IPS-15b (cell line): ENCODE measurements at regions not wholly inside any gene's neighbourhood (a gene's known extent, or its start where the extent isn't known, plus 50 kb on each side); places are given as distances from the start of the nearest gene placed in this dataset.
"Not testable (repeated sequence)": the region's sequence is repeated elsewhere in the genome, so short reads cannot be mapped to it uniquely, and the experiment has no call there.

Experiments
- H3K27me3 ChIP-seq: one replicate; pipeline ENCODE4 v1.6.1; 2013; ENCODE audit warnings: low read length; ENCODE audit not compliant: control insufficient read depth, insufficient read depth
- H3K36me3 ChIP-seq: one replicate; pipeline ENCODE4 v1.6.1; 2013; ENCODE audit warnings: low read length; ENCODE audit not compliant: control insufficient read depth, insufficient read depth
- H3K4me1 ChIP-seq: one replicate; pipeline ENCODE4 v1.6.1; 2013; ENCODE audit warnings: mild to moderate bottlenecking, low read length; ENCODE audit not compliant: control insufficient read depth, insufficient read depth
- H3K4me3 ChIP-seq: one replicate; pipeline ENCODE4 v1.5.1; 2013; ENCODE audit warnings: low read depth, low read length
- H3K9ac ChIP-seq: one replicate; pipeline ENCODE4 v1.6.1; 2013; ENCODE audit warnings: low read depth, mild to moderate bottlenecking, low read length
- H3K9me3 ChIP-seq: one replicate; pipeline ENCODE4 v1.6.1; 2013; ENCODE audit warnings: mild to moderate bottlenecking, low read length; ENCODE audit not compliant: control insufficient read depth, insufficient read depth

- H3K9me3 ChIP-seq, result no peaks in the 10 kb centered on the region
- H3K4me1 ChIP-seq, result peaks cover 2% of the 10 kb centered on the region
- no peak overlapping the region for H3K4me3 ChIP-seq
- no peaks in the 10 kb centered on the region for H3K36me3 ChIP-seq
- H3K27me3 ChIP-seq, result no peaks in the 10 kb centered on the region
- no peak overlapping the region for H3K9ac ChIP-seq
Observed at GRCh38 chr3:107446706-107447105, 69.5 kb downstream of the CCDC54 start.

GRCh38 chr3:107450254-107450893, 72.4 kb upstream of the BBX start:
- no peaks in the 10 kb centered on the region for H3K27me3 ChIP-seq
- no peaks in the 10 kb centered on the region for H3K9me3 ChIP-seq
- H3K4me3 ChIP-seq, result no peak overlapping the region
- H3K4me1 ChIP-seq, result no peaks in the 10 kb centered on the region
- no peaks in the 10 kb centered on the region for H3K36me3 ChIP-seq
- H3K9ac ChIP-seq, result no peak overlapping the region

GRCh38 chr3:107452436-107452835, 70.3 kb upstream of the BBX start:
- H3K4me1 ChIP-seq, result no peaks in the 10 kb centered on the region
- H3K27me3 ChIP-seq, result no peaks in the 10 kb centered on the region
- H3K4me3 ChIP-seq, result no peak overlapping the region
- no peaks in the 10 kb centered on the region for H3K9me3 ChIP-seq
- no peaks in the 10 kb centered on the region for H3K36me3 ChIP-seq
- H3K9ac ChIP-seq, result no peak overlapping the region

- H3K9me3 ChIP-seq, result no peaks in the 10 kb centered on the region
- no peaks in the 10 kb centered on the region for H3K36me3 ChIP-seq
- no peak overlapping the region for H3K9ac ChIP-seq
- H3K4me3 ChIP-seq, result no peak overlapping the region
- no peaks in the 10 kb centered on the region for H3K4me1 ChIP-seq
- H3K27me3 ChIP-seq, result no peaks in the 10 kb centered on the region
Observed at GRCh38 chr3:107453504-107453903, 69.3 kb upstream of the BBX start.

- H3K36me3 ChIP-seq, result no peaks in the 10 kb centered on the region
- H3K4me1 ChIP-seq, result no peaks in the 10 kb centered on the region
- no peak overlapping the region for H3K9ac ChIP-seq
- H3K27me3 ChIP-seq, result no peaks in the 10 kb centered on the region
- H3K4me3 ChIP-seq, result no peak overlapping the region
- no peaks in the 10 kb centered on the region for H3K9me3 ChIP-seq
Observed at GRCh38 chr3:107455621-107456020, 67.1 kb upstream of the BBX start.

- no peaks in the 10 kb centered on the region for H3K9me3 ChIP-seq
- H3K9ac ChIP-seq, result no peak overlapping the region
- no peaks in the 10 kb centered on the region for H3K4me1 ChIP-seq
- H3K36me3 ChIP-seq, result no peaks in the 10 kb centered on the region
- no peak overlapping the region for H3K4me3 ChIP-seq
- H3K27me3 ChIP-seq, result no peaks in the 10 kb centered on the region
Observed at GRCh38 chr3:107456501-107456900, 66.3 kb upstream of the BBX start.

- Histone ChIP-seq H3K9me3 (no peaks in the 10 kb centered on the region), H3K9ac (no peak overlapping the region), H3K36me3 (no peaks in the 10 kb centered on the region), H3K4me1 (peaks cover 2% of the 10 kb centered on the region), H3K27me3 (no peaks in the 10 kb centered on the region), H3K4me3 (no peak overlapping the region)
Observed at GRCh38 chr3:107458871-107459270, 63.9 kb upstream of the BBX start.

- Histone ChIP-seq H3K9ac (no peak overlapping the region), H3K36me3 (no peaks in the 10 kb centered on the region), H3K9me3 (no peaks in the 10 kb centered on the region), H3K4me1 (peaks cover 2% of the 10 kb centered on the region), H3K27me3 (no peaks in the 10 kb centered on the region), H3K4me3 (no peak overlapping the region)
Observed at GRCh38 chr3:107461721-107462120, 61.0 kb upstream of the BBX start.

- Histone ChIP-seq H3K4me1 (peaks cover 2% of the 10 kb centered on the region), H3K27me3 (no peaks in the 10 kb centered on the region), H3K4me3 (no peak overlapping the region), H3K9ac (no peak overlapping the region), H3K36me3 (no peaks in the 10 kb centered on the region), H3K9me3 (no peaks in the 10 kb centered on the region)
Observed at GRCh38 chr3:107464037-107464436, 58.7 kb upstream of the BBX start.

GRCh38 chr3:107465064-107465631, 57.6 kb upstream of the BBX start:
- Histone ChIP-seq H3K4me1 (peaks cover 3% of the 10 kb centered on the region), H3K27me3 (no peaks in the 10 kb centered on the region), H3K9ac (no peak overlapping the region), H3K4me3 (no peak overlapping the region), H3K36me3 (no peaks in the 10 kb centered on the region), H3K9me3 (no peaks in the 10 kb centered on the region)

GRCh38 chr3:107468782-107469181, 54.0 kb upstream of the BBX start:
- Histone ChIP-seq H3K27me3 (no peaks in the 10 kb centered on the region), H3K9ac (no peak overlapping the region), H3K4me1 (peaks cover 3% of the 10 kb centered on the region), H3K4me3 (no peak overlapping the region), H3K36me3 (no peaks in the 10 kb centered on the region), H3K9me3 (no peaks in the 10 kb centered on the region)

GRCh38 chr3:107470496-107470895, 52.3 kb upstream of the BBX start:
- not testable (repeated sequence) for H3K4me1 ChIP-seq, H3K4me3 ChIP-seq, H3K36me3 ChIP-seq, H3K27me3 ChIP-seq, H3K9me3 ChIP-seq
- peak overlapping the region; percentile 47 for H3K9ac ChIP-seq
